ENCODE measurements at regions not wholly inside any gene's neighbourhood (a gene's known extent, or its start where the extent isn't known, plus 50 kb on each side); places are given as distances from the start of the nearest gene placed in this dataset.

GRCh38 chr3:30547716-30548115, 58.7 kb upstream of the TGFBR2 start:
- no peak for TF ChIP-seq CTCF (IDR thresholded peaks at IDR 0.05)
- TF ChIP-seq POLR2A (IDR thresholded peaks at IDR 0.05): no peak
